ENCODE measurements at regions not wholly inside any gene's neighbourhood (a gene's known extent, or its start where the extent isn't known, plus 50 kb on each side); places are given as distances from the start of the nearest gene placed in this dataset.
A peak's percentile ranks its signal among the peaks of the same experiment; 100 is the strongest.

DNA sequence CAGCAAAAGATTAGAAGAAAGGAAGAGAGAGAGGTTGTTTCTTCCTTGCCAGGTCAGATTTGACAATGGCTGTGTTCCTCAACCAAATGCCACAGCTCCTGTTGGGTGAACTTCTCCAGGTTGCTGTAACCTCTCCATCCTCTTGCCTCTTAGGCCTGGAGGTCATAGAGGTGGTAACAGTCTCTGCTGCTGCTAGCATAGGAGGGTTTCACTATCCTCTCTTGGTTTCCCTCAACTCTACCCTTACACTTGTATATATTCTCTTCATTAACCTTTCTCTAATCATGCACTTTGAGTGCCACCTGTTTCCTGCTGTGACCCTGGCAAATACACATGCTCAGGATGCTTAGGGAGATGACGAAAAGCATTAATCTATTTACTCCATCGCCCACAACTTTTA, 67.7 kb upstream of the HIF1A start:
- no peak for DNase-seq (ENCODE audit: low read depth)

DNA sequence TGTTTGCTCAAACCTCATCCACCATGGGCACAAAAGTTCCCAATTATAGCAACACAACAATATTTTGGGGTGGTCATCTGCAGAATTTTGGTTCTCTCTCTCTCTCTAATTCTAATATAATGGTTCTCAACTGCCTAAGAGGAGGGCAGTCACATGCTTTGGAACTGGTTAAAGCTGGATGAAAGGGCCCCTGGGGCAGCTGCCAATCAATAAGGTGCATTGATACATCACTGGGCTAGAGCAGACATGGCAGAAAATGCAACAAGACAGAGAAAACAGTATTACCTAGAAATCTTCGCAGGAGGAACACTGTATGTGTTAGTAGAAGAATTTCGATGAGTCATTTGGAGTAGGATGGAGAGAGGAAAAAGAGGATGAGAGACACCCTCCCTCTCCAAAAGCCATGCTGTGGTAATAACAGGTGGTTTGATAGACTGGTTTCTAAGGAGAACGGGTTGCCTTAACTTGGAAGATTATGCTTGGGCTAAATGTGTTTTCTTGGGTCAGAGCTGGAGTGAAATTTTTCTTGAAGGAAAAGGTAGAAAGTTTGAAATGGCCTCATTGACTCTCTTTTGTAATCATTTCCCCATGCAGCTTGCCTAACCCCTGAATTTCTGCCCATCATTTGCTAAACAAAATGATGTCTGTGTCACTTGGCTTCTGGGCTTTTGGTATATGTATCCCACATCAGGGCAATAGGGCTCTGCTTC, 67.1 kb upstream of the HIF1A start:
- DNase-seq (ENCODE audit: low read depth) = no peak

DNA sequence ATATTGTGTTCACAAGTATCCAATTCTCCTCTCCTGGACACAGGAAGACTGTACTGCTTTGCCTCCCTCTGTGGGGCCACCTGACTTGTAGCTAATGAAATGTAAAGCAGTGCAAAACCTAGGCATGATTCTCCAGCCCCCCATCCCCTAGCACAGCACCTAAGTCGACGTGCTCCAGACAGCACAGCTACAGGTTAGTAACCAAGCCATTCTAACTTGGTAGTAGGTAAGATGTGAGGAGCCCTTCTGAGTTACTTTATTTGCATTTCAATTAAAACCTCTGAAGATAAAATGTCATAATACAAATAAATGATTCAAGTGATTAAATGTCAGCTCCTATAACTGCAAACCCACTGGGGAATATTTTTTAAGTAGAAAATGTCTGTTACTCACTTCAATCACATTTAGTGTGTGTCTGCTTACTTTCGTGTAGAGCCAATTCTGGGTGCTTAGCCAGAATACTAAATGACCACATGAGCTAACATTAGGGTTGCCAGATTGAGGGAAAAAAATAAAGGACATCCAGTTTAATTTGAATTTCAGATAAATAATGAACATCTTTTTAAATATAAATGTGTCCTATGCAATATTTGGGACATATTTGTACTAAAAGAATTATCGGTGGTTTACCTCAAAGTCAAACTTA, 64.8 kb upstream of the HIF1A start:
- no peak for DNase-seq (ENCODE audit: low read depth)

DNA sequence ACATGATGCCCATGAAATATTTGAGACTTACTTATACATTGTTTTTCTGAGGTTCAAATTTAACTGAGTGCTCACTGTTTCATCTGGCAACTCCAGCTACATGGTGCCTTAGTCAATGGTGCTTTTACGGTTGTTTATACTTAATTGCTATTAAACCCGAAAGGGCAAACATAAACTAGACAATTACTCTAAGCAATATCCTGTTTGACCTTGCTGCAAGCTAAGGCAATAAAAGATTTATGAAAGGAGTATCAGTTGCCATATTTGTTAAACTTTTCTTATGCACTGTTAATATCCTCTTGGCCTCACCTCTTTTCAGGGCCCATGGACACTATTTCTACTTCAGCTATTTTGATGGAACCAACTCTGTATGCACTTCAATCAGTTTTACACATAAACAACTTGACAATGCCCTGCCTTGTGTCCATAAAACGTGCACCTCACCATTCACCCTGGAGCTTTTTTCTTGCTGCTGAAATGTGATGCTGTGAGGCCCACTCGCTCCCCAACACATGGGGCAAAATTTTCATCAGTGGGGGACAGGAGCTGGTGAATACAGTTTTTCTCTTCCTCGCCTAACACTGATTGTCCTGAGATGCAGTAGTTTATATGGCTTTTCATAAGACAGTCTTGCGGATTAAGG, 64.1 kb upstream of the HIF1A start:
- no peak for DNase-seq (ENCODE audit: low read depth)

DNA sequence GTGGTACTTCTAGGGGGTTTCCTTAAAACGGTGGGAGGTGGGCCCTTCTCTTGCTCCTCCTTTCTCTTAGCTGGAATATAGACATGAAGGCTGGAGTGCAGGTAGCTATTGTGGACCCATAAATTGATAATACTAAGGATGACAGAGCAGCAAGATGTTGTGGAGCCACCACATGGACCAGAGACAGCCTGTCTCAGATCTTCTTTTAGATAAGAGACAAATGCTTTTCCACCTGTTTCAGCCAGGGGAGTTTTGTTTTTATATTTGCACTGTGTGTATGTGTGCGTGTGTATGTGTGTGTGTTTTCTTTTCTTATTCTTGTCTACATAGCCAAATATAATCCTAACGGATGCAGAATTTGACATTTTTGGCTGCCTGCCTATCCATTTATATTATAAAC, 62.9 kb upstream of the HIF1A start:
- DNase-seq (ENCODE audit: low read depth) = no peak

DNA sequence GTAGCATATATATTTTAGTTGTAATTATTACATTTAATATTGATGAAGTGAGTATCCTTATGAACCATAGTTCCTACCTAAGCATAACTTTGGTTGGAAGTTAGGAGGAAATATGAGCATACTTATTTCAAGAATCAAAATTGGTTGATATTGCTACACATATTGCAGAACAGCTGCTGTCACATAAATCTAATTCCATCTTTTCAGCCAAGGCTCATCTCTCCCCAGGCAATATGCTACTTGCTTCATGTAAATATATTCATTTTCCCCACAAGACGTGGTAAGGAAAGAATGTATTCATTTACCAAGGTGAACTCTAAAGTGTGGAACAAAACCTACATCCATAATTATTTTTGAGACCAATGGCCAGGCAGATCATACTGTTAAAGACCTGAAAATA, 62.5 kb upstream of the HIF1A start:
- no peak for DNase-seq (ENCODE audit: low read depth)

DNA sequence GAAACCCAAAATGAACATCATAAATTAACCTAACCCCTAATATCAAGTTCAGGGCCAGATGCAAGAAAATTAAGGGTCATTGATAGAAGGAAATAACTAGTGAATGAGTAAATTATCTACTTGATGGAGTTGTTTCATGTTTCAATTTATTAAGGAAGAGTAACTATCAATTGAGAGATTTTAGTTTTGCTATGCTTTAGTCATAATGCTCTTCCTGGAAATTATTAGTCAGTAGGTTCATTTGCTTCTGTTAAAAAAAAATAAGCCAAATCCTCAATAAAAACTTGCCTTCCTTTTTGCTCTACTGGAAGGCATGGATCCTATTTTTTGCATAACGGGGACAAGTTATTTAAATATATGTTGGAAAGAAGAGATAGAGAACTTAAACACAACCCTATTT, 59.0 kb upstream of the HIF1A start:
- no peak for DNase-seq (ENCODE audit: low read depth)

DNA sequence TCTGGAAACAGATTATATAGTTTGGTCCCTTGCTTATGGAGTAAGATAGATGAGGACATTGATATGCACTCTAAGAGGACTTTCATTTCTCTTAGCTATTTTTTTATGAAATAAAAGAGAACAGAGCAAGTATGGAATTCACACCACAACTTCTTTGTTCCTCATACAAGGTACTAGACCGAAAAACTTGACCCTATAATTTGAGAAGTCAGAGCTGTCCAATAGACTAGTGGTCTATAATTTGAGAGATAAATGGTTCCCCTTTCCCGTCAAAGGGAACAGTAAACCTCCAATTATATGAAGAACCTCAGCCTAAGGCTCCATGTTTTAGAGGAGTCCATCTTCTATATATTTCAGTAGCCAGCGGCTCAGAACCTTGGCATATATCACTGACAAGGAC, 58.5 kb upstream of the HIF1A start:
- no peak for DNase-seq (ENCODE audit: low read depth)

DNA sequence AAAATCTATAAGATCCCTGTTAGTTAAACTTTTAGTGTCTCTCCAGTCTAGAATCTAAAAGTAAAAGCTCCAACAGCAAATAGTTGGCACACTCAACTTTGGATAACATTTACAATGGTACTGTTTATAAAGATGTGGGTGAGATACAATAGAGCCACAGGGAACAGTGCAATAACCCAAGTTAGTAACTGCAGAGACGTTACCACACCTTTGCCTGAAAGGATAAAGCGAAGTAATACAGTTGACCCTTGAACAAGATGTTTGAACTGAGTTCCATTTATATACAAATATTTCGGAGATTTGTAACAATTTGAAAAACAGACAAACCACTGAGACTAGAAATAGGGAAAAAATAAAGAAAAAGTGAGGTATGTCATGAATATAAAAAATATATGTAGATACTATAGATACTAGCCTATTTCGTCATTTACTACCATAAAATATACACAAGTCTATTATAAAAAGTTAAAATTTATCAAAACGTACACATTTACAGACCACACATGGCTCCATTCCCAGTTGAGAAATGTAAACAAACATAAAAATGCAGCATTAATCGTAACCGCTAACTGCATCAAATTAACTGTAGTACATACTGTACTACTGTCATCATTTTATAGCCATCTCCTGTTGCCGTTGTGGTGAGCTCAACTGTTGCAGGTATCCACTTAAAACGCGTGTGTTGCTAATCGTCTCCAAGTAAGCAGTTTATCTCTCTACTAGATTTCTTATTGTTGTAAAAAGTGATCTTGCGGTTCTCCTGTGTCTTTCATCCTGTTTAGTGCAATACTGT, 56.5 kb upstream of the HIF1A start:
- DNase-seq (ENCODE audit: low read depth) = no peak

DNA sequence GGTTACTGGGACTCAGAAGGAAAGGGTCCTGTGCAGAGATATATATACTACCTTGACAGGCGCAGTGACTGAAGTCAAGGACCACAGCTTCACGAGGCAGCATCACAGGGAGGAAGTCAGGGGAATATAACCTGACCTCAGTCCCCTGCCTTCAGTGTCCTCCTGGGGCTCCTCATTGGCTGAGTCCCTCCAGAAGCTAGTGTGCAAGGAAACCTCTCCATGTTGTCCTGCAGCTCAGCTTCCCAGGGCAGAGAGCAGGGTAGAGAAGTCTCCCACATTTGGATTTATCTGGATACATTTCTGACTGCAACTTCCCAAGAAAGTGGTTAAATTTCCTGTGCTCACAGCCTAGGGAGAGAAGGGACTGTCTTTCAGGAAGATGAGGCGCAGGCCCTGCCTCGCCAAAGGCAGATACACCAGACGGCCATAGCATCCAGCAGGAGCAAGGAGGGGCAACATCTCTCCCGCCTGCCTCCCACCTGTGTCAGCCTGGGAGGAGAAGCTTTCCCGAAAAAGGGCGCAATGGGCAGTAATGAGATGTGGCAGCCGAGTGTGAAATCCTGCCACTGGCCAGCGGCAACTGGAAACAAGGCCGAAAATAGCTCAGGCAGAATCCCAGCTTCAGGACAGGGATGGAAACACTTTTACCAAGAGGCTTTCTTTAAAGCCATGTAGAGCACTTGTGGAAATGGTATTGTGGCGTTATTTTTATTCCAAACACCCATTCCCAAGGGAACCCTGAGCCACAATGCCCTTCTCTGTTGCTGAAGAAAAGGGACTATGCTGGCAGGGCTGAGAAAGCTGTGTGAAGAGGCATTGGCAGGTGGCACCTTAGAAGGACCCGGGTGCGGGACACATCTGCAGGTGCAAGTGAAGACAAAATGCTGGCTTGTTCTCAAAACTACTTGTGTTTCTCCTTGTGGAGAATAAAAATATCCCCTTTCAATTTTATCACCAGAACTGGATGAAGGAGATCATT, 54.9 kb upstream of the HIF1A start:
- DNase-seq (ENCODE audit: low read depth) = no peak

DNA sequence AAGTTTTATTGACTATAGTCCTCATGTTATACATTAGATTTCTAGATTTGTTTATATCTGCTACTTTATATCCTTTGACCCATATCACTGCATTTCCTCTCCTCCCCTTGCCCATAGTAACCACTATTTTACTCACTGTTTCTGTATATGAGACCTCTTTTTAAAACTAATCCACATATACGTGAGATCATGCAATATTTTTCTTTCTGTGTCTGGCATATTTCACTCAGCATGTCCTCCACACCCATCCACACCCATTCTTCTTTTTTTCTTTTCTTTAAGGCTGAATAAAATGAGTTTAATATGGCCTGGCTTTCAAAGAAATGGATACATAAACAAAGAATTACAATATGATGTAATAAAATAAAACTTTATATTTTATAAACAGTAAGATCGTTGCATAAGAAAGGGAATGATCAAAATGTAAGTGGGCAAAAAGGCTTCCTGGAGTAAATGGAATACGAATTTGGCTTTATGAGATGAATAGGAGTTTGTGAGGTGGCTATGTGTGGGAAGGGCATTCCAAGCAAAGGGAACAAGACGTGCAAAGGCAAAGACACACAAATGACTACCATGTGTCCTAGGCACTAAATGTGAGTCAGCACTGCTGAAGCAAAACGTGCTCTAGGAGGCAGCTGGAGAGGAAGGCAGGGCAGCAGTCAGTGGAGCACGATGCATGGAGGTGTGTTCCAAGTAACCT, 53.2 kb upstream of the HIF1A start:
- DNase-seq (ENCODE audit: low read depth) = peak; percentile 74

DNA sequence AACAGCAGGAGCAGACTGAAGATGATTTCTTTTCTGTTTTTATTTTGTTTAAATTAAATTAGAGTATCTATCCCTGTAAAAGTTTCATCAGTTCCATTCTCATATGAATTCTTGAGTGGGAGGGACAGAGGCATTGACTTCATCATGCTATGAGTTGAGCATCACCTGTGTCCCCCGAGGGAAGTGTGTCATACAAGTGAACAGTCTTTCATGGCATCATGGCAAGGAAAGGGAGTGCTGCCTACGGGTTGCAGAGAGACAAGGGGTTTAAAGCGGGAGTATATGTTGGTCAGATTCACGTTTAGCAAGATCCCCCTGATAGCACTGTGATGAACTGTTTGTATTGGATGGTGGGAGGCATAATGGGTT, 52.7 kb upstream of the HIF1A start:
- no peak for DNase-seq (ENCODE audit: low read depth)

DNA sequence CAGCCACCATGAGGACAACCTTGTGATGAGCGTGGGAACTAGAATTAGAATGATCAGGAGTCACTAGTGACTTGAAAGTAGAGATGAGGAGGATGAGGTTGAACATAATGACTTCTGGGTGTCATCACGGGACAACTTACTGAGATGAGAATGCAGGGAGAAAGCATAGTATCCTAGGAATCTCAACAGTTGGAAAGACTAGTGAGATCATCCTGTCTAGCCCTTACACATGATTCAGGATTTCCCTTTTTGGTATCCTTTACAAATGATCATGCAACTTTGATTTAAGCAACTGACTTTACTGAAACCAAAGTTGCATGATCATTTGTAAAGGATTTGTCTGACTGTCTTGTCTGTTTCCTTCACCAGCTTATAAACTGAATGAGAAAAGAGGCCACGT, 51.8 kb upstream of the HIF1A start:
- peak; percentile 68 for DNase-seq (ENCODE audit: low read depth)

DNA sequence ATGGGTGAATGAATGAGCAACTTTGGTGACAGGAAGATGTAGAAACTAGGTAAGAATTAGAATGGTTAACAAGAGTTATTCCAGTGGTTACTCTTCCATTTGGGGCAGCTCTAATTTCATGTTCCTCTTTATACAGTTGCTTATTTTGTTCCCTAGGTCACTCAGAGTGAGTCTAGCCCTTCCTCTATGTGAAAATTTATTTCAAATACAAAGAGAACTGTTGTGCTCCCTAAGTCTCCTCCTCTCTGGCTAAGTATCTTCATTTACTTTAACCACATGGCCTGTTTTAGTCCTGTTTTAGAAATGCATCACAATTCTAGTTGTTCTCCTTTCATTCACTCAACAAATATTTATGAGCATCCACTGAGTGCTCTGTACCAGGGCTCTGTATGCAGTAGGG, 51.1 kb upstream of the HIF1A start:
- DNase-seq (ENCODE audit: low read depth) = no peak

DNA sequence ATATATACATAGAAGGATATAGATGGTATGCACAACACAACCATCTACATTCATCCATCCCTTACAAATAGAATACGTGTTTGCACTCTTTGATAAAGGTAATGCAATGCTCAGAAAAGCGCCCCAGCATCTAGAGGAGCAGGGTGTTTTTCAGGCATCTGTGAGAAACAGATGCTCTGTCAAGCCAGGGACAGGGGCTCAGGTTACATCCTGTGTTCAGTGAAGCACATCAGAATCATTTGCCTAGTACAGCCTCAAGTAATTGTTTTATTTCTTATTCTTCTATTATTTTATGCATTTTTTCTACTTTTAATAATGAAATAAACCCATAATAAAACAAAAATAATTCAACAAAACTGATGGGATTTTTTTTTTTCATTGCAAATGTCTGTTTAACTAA, 50.5 kb upstream of the HIF1A start:
- no peak for DNase-seq (ENCODE audit: low read depth)

DNA sequence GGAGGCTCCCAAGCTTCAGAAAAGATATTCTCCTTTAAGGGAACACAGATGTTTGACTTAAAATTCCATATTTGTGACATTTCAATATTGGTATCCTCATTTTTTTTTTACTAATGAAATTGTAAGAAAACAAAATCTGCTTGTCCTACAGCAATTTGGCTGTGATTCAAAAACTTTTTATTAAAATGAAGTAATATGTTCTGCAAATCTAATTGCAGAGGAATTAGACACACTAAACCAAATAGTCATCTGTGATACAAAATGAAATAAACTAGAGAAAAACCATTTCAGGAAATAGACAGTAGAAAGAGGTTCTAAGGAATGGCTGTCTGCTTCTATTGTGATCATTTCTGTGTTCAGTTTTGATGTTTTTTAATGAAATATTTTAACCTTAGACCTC, 50.1 kb upstream of the HIF1A start:
- DNase-seq (ENCODE audit: low read depth) = no peak

All from GM04504 (cell line).